Medulla oblongata (tissue), 1 donor: ENCODE measurements at regions not wholly inside any gene's neighbourhood (a gene's known extent, or its start where the extent isn't known, plus 50 kb on each side); places are given as distances from the start of the nearest gene placed in this dataset.

Experiments
- DNase-seq: peaks from one replicate; pipeline ENCODE4 v3.0.0-alpha.2; 2015; ENCODE audit errors: extremely low spot score

DNA sequence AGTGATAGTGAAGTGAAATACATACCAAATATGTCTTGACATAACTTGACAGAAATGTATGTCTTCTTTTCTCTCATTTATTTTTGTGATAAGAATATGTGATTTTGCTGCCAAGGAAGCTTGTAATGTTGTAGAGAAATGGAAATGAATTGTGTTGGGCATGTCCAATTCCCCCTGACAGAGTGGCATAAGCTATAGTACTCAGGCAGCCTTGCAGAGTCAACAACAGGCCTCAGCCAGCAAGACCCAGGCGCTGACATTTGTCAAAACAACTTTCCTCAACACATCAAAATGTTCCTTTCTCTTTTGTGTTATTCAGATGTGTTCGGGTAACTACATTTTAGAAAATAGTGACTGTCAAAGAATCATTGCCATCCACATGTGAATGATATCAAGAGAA lies 538.1 kb upstream of the ATP11B start:
- DNase-seq: peak; percentile 38

GRCh38 chr3:182257361-182257760 lies 535.9 kb upstream of the ATP11B start:
- no peak for DNase-seq

- DNase-seq: peak; percentile 91
These were observed 534.6 kb upstream of the ATP11B start for GRCh38 chr3:182258538-182259177.

DNA sequence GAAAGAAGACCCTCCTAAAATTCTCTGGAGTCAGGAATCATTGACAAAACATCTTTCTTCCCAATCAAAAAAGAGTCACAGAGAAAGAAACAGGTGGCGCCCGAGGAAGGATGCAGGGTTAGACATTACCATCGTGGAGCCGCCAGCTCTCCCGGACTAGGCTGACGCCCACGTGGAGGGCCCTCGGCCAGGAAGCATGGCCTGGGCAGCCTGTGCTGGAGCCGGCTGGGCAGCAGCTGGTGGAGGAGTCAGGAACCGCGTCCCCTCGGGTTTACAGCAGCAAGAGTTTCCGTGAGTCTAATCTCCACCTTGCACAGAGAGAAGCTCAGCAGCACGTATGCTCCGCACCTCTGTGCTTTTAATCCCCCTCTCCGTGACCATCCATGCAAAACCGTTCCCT lies 533.7 kb upstream of the ATP11B start:
- peak; percentile 81 for DNase-seq

DNA sequence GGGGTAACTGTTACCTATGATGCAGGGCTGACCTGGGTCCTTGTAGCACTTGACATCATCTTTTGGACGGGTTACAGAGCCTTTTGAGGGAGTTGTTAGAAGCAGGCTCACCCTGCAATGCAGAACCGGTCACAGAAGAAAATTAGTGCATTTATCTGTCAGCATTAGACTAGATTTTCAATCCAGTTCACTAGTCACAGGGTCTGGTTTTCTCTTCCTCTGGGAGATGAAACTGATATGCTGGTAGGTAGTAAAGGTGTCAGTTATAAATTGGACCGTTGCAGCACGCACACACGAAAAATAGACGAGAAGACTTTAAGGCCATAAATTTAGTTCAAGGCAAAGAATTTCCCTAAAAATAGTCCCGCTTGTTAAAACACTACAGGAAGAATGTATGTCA lies 532.3 kb upstream of the ATP11B start:
- no peak for DNase-seq

DNA sequence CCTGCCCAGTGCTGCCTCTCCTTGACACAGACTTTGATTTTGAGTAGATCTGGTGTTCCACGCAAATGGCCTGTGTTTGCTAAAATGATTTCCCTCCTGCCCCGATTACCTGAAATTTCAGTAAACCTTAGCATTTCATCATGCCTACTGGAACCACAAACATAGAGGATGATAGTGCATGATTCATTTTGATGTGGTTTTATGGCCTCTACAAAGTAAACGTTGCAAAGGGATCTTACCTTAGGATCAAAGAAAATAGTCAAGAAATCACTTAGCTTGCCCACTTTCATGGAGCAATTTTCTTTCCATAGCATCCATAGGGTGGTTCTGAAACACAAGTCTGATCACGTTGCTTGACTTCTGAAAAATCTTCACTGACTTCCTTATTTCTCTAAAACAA lies 524.6 kb upstream of the ATP11B start:
- no peak for DNase-seq

DNA sequence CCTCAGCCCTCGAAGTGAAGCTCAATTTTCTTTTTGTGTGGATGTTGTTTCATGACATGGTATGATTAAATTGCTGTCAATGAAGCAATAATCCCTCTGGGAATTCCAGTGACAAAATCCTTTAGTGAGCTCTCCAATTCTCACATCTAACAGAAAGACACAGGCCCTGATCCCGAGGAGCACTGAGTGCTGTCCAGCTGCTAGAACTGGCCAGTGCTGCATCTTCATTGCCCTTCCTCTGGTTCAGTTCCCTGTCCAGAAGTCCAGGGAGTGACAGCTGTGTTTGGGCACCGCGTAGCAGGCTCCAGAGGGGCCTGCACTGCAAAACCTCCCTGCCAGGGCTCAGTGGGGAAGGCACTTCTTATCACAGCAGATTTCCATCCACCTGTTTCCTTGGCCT lies 516.8 kb upstream of the ATP11B start:
- DNase-seq: no peak

DNA sequence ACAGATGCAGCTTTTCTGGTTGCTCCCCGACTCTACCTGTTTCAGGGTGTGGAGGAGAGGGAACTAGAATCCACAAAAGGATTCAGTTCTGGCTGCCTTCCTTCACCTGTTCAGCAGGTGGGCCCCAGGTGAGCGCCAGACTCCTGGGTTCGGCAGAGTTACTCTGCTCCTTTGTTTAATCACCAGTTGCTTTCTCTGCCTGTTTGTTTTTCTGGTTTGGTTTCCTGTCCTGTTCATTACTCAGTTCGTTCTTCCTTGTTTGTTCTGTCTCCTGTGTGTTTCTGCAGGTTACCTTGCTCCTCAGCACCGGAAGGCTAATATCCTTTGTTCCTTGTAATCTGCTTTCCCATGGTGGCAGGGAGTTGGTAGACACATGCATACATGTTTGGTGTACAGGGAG lies 508.5 kb upstream of the ATP11B start:
- no peak for DNase-seq

DNA sequence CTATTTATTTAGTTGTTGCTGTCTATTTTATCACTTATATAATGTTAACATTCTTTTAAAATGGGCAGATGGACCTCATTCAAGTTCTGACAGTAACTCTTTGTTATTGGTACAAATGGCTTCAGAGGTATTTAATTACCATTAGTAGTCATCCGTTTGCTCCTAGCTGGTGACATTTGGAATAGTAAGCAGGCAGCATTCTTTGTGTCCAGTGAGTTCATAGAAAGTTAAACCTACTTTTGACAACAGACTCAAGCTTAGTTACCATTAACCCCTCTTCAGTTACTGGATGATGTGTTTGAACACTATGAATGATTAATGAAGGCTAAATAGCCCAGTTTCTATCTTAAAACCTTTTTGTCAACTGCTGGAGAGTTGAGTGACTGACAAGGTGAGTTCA lies 500.7 kb upstream of the ATP11B start:
- no peak for DNase-seq

DNA sequence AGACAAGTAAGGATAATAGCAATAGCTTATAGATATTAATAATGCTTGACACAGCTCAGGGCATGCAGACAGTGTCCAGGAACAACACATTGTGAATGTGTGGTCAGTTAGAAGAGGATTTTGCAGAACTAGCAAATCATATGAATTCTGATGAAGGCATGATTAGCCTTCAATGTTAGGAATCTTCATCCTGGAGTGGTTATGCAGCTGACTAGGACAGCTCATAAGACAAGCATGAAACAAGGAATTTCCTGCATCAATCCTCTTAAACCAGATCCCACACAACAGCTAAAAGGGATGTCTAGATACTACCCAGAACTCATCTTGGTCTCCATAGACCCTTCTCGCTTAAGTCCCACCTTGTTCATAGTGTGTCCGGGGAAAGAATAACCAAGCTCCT lies 499.0 kb upstream of the ATP11B start:
- DNase-seq: no peak

GRCh38 chr3:182294696-182295095 lies 498.6 kb upstream of the ATP11B start:
- DNase-seq: no peak

DNA sequence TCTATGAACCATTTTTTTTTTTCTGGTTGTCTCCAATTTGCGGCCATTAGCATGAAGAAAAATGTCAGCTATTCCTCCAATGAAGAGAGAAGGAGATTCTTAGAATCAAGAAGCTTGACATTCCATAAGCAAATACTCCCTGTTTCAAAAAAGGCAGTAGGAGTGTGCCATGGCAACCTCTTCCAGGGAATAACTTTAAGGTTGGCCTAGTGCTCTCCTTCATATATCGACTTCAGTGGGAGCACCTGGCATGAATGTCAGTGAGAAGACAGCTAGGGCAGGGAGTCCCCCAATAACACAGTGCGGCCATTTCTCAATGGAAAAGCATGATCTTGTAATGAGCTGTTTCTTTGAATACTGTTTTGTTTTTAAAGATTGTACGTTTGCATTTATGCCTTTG lies 493.0 kb upstream of the ATP11B start:
- DNase-seq: no peak

GRCh38 chr3:182303169-182303568 lies 490.1 kb upstream of the ATP11B start:
- DNase-seq: peak; percentile 78

DNA sequence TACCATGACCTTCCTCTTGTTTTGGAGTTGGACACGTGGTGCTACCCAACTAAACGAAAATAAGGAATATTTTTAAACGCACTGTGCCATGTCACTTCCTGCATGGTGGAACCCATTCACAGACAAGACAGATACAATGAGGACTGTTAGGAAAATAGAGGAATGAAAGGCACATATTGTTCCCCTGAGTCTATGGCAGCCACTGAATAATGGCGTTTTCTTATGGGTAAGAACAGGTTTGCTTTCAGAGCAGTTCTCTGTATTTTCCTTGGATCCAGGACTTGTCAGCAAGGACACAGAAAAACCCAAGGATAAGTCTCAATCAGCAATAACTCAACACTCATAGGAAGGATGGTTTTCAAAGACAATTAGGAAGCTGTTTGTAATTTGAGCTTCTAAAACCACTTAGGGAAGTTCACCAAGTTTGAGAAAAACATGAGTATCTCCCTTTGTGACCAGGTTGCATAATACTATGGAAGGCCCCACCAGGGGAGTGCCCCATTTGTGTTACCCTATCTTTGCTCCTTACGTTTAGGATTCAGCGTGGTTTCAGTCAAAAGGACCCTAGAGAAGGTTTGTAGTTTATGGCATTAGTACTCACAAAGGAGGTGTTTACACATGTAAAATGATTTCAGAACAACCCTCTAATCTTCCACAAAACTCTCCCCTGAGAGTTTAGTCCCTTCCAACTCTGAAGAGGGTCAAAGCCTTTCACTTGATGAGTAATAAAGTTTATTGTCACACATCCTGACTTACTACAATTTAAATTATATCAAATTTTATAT lies 487.2 kb upstream of the ATP11B start:
- peak; percentile 71 for DNase-seq

DNA sequence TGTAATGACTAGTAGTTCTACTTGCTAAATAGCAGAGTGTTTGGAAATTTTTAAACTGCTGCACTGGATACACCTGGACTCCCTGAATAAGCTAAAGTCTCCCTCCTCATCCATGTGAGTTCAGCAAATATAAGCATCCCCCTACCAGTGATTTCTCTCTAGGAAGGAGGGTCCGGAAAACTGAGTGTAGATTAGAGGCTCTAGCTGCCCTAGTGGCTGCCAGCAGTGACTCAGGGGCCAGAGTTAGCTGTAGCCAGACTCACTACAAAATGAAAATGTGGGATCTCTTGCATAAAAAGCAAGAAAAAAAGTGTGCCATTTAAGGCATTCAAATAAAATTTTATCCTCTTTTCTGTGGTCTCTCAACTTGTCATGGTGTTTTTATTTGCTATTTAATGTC lies 485.0 kb upstream of the ATP11B start:
- peak; percentile 42 for DNase-seq

DNA sequence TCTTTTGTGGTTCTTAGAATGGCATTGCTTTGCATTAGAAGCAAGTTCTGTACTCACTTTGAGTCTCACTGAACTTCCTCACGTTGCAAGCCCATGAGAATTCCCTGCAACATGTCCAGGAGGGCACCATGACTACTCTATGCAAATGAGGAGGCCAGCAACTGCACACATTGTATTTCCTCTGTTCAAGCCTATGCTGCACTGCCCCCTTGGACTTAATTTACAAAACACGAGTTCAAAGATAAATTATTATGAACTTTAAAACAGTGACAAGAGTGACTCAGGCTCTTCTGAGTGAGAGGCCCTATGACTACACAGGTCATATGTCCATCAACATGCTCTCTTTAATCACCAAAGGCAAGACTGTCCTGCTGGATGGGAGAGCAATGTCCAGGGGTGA lies 484.2 kb upstream of the ATP11B start:
- peak; percentile 50 for DNase-seq

- DNase-seq: no peak
These were observed 478.0 kb upstream of the ATP11B start for GRCh38 chr3:182315313-182315712.

GRCh38 chr3:182323126-182323700 lies 470.1 kb upstream of the ATP11B start:
- DNase-seq: no peak

- no peak for DNase-seq
These were observed 469.4 kb upstream of the ATP11B start for GRCh38 chr3:182323898-182324297.

- no peak for DNase-seq
These were observed 467.9 kb upstream of the ATP11B start for GRCh38 chr3:182325213-182325950.

GRCh38 chr3:182327196-182327681 lies 466.1 kb upstream of the ATP11B start:
- no peak for DNase-seq

DNA sequence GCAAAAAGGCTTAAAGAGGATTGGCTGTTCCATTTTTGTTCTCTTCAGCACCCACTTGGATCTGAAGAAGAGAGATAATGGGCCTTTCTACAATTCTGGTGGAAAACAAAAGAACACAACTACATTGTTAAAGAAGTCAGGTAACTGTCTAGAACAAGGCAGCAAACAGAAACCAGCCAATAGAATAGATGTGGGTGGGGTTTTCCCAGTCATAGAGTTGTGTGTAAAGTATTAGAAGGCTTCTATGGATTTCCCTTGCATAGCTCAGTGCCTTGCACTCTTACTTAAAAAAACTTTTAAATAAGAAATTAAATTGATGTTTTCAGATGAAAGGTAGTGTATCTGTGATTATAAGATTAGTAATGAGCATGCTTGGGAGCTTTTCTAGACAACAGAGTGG lies 462.7 kb upstream of the ATP11B start:
- no peak for DNase-seq
